RKO (cell line): ENCODE measurements at regions not wholly inside any gene's neighbourhood (a gene's known extent, or its start where the extent isn't known, plus 50 kb on each side); places are given as distances from the start of the nearest gene placed in this dataset.

Source experiments
- DNase-seq: peaks from one replicate; pipeline ENCODE4 v3.0.0-alpha.2; 2016; ENCODE audit warnings: low spot score

DNA sequence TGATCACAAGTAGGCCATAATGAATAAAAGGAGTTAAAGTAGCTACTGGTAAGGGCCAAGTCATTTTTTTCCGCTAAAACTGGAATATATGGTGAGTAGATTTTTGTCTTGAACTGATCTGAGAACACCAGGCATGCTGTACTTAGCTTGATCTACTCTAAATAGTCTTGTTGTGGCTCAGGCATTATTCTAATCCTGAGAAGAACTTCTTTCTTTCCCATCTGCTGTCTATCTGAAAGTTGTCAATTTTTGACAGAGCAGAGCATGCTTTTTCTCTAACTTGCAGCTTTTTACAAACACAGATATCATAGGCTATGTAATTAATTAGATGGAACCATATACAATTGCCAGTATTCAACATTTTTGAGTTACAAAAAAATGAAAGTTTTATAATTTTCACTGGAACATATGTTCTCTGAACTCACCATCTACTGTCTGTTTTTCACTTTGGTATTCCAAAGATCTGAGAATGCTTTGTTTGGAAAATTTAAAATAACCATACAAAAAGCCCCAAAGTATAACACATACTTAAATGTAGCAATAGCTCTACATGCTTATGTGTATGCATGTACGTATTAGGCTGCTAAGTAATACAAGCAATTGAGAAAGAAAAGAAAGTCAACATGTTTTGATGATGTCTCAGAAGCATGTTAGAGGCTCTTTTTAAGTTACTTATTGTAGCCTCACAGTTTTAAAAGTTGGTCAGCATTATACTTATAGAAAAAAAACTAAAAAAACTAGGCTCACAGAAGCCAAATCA lies 542.7 kb upstream of the LUZP2 start:
- DNase-seq, result no peak

DNA sequence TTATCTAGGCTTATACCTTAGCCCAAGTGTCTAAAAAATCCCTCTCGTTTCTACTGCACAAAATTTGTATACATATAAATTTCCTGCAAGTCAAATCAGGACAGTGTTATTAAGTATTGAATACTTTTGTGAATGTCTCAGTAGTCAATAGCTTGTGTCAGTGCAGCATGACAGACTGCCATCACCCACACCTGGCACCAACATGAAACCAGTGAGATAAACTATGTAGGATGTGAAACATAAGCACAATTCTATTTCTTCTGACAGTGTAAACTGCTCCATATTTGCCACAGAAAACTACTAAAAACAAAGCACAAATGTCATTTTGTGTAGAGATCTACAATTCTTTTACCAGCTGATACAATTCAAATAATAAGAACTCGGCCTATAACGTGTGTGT lies 542.1 kb upstream of the LUZP2 start:
- no peak for DNase-seq

DNA sequence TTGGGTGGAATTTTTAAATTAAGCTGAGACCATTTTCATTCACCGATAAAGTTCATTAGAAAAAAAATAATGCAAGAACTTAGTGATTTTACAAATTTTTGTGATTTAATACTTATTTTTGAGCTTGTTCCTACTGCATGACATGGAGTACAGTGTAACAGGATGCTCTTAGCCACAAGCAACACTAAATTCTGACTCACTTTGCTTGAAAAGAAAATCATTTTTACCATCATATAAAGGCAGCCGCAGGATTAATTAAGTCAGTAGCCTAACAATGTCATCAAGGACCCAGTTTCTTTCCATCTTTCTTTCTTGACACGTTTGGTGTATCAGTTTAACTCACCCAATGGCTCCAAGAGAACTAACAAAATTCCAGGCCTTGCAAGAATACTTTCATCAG lies 540.3 kb upstream of the LUZP2 start:
- no peak for DNase-seq

DNA sequence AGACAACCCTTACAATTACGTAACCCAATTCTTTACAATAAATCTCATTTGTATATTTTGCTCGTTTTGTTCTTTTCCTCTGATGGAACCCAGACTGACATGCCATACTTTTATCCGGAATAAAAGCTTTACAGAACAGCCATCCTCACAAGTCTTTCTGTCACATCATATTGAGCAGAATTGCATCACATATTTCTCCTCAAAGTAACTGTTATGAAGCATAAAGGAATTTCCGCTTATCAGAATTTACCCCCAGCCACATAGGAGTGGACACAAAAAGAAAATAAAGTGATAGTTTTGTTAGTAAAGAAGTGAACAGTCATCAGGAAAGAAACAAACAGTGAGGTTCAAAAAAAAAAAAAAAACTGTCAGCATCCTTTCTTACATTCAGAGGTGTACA lies 539.5 kb upstream of the LUZP2 start:
- no peak for DNase-seq

DNA sequence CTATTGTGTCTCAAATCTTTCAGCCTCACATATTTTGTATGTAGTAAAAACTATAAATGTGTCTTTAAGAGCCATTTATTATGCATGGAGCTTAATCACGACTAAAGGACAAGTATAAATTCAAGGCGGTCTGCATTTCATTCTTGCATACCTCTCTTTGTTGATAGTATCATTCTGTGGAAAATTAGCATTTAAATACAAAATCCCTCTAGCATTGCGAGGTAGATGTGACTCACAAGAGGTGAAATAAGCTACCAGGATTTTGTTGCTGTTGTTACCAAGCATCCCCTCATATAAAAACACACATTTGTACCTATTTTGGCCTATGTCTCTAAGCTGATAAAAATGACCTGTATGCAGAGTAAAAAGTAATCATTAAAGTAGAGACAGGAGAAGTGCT lies 537.4 kb upstream of the LUZP2 start:
- DNase-seq, result no peak

DNA sequence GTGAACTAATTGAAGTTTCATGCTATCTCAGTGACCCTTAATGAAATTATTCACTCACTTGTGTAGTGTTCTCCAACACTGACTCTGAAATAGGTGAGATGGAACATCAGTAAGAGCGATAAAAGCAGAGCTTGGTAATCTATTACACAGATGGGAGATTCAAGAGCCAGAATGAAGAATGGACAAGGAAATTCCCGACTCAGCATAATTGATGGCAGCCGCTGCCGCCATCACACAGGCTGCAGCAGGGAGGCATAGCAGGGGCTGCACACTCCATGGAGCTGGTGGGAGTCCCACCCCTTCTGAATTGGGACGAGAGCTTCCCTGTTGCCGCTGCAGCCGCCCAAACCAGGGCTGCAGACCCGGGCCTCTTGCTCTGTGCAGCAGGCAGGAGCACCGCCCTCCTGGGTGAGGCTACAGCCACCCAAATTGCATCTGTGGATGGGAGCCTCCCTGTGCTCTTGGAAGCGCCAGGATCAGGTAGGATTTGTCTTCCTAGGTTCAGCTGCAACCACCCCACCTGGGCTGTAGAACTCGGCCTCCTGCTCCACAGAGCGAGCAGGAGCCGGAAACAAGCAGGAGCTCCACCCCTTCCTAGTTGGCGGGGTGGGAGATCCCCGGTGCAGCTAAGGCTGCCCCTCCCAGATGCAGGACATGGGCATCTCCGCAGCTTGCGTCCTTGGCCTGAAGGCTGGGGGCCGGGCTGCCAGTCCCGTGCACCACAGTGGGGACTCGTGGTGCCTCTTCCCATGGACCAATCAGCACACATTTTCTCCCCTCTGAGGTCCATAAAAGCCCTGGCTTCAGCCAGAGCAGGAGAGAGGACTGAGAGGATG lies 535.1 kb upstream of the LUZP2 start:
- no peak for DNase-seq

DNA sequence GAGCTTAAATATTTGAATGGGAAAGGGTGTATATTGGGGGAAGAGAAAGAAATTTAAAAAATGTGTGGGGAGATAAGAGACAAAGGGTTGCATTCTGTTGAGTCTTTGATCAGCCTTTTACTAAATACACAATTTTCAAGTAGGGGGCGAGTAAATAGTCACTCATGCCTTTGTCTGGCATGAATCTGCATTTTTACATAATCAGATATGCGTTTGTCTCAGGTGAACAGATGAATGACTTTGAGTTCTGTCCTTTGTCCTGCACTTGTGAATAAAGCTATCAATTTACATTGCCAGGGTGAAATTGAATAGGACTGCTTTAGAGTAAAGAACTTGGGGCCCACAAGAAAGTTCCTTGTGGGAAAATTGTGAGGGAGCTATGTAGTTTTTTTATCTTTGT lies 523.6 kb upstream of the LUZP2 start:
- no peak for DNase-seq

DNA sequence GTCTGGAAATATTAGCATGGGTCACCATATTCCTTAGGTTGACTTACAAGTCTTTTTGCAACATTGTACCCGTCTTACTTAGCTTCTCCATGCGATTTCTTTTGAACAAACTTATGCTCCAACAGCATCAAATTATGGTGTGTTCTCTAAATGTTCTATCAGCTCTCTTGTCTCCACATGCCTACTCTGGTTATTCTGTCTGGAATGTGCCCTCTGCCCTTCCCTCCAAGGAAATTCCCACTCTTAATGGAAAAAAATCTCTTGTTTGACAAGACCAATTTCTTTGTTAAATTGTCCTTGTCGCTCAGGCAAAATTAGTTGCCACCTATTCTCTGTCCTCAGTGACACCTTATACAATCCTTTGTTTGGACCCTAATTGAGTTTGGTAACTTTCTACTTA lies 522.8 kb upstream of the LUZP2 start:
- no peak for DNase-seq

DNA sequence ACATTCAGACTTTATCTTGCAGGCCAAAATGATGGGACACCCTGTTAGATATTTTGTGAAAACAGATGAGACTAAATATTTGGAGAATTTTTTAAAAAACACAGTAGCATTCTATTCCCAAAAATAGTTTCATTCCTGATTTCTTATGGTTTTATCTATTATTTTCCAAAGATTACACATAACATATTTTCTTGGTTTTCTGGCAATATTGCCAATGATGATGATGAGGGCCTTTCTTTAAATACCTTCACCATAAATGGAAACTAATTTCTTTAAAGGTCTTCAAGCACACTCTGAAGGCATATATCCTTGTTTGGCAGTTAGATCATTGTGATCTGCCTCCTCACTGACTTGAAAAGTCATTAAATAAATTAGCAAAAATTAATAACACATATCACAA lies 522.3 kb upstream of the LUZP2 start:
- DNase-seq, result no peak

DNA sequence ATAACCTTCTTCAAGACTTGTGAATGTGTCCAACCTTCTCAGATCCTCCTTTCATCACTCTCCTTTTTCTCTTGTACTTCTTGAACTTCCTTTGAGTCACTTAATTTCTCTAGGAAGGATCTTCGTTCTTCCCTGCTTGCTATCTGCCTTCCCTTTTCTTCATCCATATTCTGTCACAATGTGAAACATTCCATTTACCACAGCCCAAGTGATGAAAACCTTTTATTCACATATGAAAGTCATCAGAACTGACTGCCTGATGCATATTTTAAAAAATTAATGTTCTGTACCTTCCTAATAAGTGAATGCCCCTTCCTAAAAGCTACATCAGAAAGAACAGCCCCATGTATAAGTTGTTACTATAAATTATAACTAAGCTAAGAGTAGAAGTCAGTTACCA lies 520.4 kb upstream of the LUZP2 start:
- DNase-seq, result no peak

DNA sequence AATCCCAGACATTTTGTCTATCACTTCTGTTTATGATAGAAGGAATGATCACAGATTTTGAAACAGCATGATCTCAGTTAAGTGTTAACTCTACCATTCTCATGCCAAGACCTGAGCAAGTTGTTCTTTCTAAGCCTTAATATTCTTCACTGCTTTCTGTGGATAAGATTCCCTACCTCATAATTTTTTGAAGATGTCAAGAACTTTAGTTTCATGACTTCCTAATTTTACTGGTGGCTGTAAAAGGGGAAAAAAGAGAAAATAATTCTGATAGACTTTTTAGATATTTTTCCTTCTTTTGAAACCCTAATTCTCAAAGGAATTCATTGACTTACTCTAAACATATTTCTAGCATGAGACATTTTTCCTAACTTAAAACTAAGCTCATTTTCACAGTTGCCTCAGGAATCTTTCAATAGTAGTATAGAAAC lies 520.0 kb upstream of the LUZP2 start:
- DNase-seq, result no peak

DNA sequence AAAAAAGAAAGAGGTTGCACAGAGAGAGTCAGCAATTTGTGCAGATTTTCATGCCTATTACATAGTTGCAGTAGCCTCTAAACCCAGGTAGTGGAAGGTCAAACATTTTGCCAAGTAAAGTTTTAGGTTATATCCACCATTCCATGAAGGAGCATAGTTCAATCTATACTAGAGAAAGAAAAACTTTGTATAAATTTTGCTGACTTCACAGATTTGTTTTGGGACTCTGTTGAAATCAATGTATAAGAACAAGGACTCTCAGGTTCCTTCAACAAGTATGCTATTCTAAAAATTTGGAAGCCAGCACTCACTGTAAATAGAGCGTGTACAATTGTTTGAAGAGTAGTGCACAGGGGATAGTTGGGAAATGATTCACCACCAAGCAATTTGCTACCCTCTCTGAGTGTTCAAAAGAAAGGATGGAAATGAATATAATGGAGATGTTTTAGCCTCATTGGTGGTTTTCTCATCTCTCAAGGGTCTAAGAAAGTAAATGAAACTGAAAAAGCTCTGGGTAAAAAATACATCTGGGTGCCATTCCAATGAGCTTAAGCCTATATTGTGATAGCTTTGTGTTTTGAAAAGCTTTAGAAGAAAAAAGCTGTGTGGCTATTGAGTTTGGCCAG lies 508.4 kb upstream of the LUZP2 start:
- no peak for DNase-seq

DNA sequence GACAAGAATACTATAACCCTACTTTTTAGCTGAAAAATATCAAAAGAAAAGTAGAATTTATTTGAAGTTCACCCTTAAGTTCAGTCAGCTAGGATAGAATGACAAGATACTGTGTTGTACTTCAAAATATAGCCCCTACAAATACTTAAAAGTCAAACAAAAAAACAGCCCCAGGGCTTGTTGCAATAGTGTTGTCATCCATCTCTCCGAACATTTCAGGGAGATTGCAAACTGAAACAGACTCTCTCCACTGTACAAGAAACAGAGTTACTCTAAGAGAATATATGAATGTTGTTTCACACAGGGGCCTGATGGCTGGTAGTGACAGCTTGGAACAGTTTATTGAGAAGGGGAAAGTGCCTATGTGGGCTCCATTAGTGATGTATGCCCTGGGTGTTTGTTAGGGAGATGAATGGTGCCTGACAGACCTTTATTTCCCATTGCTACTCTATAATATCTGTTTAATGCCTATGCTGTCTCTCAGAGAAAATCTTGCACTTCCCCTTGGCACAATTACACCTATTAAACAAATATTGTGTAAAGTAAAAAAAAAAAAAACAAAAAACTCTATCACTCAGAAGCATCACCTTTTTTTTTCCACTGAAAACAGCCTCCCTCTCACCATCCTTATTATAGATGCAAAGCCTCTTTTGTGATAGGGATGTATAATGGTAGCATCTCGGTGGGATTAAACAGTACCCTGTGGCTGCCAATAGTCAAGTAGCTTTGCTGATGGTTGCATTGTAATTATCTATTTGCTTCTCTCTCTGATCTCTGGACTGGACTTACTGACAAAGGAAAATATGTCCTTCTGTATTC lies 506.3 kb upstream of the LUZP2 start:
- DNase-seq, result no peak

DNA sequence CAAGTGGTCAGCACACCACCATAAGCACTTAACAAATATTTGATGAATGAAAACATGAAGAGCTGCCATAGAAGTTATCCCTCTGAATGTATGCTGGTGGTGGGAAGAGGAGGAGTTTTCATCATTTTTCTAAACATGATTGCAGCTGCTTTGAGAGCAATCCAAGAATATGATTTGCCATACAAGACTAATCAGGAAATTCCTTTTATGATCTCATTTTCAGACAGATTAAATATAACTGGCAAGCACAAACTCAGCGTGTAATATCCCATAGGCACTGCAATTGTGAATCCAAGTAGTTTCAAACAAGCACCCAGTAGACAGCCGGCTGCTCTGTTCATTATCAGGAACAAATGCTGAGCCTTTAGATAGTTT lies 505.7 kb upstream of the LUZP2 start:
- DNase-seq, result no peak

DNA sequence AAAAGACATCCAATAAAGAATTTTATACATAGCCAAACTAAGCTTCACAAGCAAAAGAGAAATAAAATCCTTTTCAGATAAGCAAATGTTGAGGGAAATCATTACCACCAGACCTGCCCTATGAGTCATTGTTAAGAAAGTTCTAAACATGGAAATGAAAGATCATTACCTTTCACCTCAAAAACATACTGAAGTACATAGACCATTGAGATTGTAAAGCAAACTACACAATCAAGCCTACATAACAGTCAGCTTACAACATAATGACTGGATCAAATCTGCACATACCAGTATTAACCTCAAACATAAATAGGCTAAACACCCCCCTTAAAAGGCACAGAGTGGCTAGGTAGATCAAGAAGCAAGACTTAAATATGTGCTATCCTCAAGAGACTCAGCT lies 501.0 kb upstream of the LUZP2 start:
- no peak for DNase-seq

DNA sequence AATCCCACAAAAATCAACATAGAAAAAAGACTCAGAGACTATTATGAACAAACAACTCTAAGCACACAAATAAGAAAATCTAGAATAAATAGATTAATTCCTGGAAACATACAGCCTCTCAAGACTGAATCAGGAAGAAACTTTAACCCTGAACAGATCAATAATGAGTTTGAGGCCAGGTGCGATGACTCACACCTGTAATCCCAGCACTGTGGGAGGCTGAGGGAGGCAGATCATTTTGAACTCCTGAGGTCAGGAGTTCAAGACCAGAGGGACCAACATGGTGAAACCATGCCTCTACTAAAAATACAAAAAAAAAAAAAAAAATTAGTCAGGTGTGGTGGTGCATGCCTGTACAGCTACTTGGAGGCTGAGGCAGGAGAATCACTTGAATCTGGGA lies 499.5 kb upstream of the LUZP2 start:
- DNase-seq, result no peak

DNA sequence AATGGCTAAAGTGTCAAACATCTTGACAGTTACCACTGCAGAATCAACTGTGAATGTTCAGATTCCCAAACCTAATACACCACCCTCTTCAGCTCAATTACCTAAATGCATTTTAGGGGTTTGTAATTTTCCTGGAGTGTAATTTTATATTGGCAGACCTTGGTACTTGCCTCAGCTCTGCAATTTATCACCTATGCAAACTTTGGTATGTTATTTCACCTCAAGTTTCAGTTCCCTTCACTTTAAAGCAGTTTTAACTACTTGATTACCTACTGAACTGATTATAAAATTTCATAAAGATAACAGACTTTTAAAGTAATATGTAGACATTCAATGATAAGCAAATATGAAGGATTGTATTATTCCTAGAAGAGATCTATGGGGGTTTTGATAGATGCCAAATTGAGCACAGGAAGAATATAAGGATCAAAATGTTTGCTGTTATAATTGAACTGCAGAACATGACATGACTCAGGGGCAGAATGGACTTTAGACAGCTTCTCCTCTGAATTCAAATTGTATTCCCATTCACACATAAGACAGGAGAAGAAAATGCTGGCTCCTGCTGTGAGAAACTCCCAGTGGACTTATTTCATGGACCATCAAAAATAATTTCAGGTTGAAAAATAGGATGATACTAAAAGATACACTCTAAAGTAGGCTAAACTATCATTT lies 491.5 kb upstream of the LUZP2 start:
- no peak for DNase-seq

DNA sequence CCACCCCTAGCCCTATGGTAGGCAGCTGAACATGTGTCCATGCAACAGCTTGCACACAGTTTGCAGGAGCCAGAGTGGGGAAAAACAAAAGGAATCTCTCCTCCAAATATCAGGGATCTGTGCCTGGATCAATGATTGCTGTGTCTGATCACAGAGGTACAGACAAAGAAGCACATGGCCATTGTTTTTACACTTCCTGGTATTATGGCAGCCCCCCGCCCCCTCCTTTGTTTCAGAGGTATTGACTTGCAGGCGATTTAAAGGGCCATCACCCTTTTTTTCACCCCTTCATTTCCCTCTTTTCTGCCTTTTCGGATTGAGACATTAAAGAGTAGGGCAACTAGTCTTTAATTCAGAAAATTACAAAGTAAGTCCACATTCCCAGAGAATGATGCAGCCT lies 453.0 kb upstream of the LUZP2 start:
- DNase-seq, result no peak

DNA sequence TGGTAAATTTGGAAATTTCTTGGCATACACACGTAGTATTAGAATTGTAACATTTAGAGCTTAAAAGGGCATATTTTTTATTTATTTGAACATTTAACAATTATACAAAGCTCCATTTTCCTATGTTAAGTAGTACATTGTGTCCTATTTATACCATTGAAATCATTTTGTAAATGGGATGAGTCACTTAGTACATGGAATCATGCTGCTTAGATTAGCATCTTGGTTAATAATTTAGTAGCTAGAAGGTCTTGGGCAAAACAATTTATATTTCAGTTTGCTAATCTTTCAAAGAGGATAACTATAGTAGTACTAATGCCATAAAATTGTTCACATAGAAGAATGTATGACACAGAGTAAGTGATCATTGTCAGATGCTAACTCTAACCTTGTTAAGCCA lies 450.1 kb upstream of the LUZP2 start:
- no peak for DNase-seq

DNA sequence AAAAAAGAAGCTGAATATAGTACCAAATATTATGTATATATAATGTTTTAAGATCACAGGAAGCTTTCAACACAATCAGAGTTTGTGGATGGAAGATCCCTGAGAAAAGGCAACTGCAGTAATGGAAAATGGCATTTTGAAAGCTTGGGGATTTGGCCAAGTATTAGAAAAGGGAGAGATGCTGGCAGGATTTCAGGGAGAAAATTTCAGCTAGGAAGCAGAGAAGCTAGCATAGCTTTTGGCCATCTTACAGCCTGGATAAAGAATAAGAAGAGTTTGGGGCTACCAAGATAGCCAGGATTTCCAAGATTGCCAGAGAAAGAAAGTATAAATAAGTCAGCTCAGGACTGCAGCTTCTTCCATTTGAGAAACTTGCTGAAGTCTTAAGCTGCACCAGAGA lies 440.8 kb upstream of the LUZP2 start:
- DNase-seq, result no peak

DNA sequence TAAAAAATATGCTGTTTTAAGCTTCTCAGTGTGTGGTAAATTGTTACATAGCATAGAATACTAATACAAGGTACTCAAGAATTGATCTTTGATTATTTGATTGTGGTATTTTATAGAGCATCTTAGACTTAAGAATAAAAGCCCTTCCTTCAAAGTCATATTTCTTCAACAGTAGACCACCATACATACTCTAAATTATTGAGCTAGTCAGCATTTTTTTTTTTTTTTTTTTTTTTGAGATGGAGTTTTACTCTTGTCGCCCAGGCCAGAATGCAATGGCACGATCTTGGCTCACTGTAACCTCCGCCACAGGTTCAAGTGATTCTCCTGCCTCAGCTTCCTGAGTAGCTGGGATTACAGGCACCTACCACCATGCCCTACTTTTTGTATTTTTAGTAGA lies 436.7 kb upstream of the LUZP2 start:
- DNase-seq, result no peak
